DND-41 (cell line): ENCODE measurements at regions not wholly inside any gene's neighbourhood (a gene's known extent, or its start where the extent isn't known, plus 50 kb on each side); places are given as distances from the start of the nearest gene placed in this dataset.
"Not testable (repeated sequence)": the region's sequence is repeated elsewhere in the genome, so short reads cannot be mapped to it uniquely, and the experiment has no call there.

Source experiments
- CTCF ChIP-seq: IDR thresholded peaks from 2 replicates; pipeline ENCODE4 v1.5.1; 2012; ENCODE audit warnings: borderline replicate concordance, low read length, moderate library complexity, mild to moderate bottlenecking; ENCODE audit not compliant: poor library complexity, severe bottlenecking; ENCODE audit errors: extremely low read depth
- EZH2 ChIP-seq: IDR thresholded peaks from 3 replicates; pipeline ENCODE4 v1.6.1; 2012; ENCODE audit warnings: borderline replicate concordance, low read depth, mild to moderate bottlenecking, moderate library complexity, low read length, inconsistent platforms; ENCODE audit not compliant: severe bottlenecking

GRCh38 chr21:6483645-6484044, 4037.7 kb upstream of the TPTE start:
- TF ChIP-seq CTCF, EZH2: not testable (repeated sequence)
